ENCODE measurements at regions not wholly inside any gene's neighbourhood (a gene's known extent, or its start where the extent isn't known, plus 50 kb on each side); places are given as distances from the start of the nearest gene placed in this dataset.

DNA sequence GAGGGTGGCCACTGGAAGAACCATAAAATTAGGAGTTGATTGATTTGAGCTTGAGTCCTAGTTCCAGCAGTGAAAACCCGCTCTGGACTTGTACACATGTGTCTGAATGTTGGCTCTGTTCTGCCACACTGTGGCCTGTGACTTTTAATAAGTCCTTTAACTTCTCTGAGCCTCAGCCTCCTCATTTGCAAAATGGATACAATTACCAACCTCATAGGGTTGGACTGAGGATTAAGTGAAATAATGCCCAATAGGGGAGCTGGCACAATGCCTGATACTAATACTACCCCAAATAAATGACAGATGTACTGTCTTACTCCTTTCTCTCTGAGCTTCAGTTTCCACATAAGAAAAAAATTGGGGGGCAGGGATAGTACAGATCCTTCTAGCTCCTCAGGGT lies 92.6 kb upstream of the RIPOR2 start:
- Histone ChIP-seq H3K9me3 (no peaks in the 10 kb centered on the region), H3K4me3 (no peak overlapping the region), H3K4me2 (no peak overlapping the region), H3K4me1 (no peaks in the 10 kb centered on the region), H3K27ac (no peak overlapping the region)
- ChIA-PET CTCF (no interaction called here), POLR2A (no interaction called here)
- 89% methylated on average over 1 of the region's 1 CpG for WGBS (ENCODE audit: missing lambda C conversion rate)
- no peak for FAIRE-seq
- TF ChIP-seq EP300 (IDR thresholded peaks at IDR 0.05) (no peak), SMC3 (IDR thresholded peaks at IDR 0.05) (no peak), POLR2A (IDR thresholded peaks at IDR 0.05; ENCODE audit: low read length) (no peak), RCOR1 (IDR thresholded peaks at IDR 0.05; ENCODE audit: low read depth, low read length) (no peak), ZSCAN20 (CRISPR knock-in tag; IDR thresholded peaks at IDR 0.05) (no peak), RAD21 (conservative IDR thresholded peaks at IDR 0.05 in 1 of 2, IDR thresholded peaks at IDR 0.05 in 1 of 2) (no peak), RFX5 (IDR thresholded peaks at IDR 0.05) (no peak), HOXB13 (CRISPR knock-in tag; IDR thresholded peaks at IDR 0.05; ENCODE audit: low read depth) (no peak), NFE2L2 (conservative IDR thresholded peaks at IDR 0.05; ENCODE audit: low read length) (no peak), MYC (IDR thresholded peaks at IDR 0.05; ENCODE audit: borderline replicate concordance, low read length) (no peak), RARB (CRISPR knock-in tag; IDR thresholded peaks at IDR 0.05) (no peak), NR3C1 (IDR thresholded peaks at IDR 0.05) (no peak), EHF (CRISPR knock-in tag; IDR thresholded peaks at IDR 0.05) (no peak), GATA3 (IDR thresholded peaks at IDR 0.05; ENCODE audit: borderline replicate concordance) (no peak), PHF8 (IDR thresholded peaks at IDR 0.05; ENCODE audit: borderline replicate concordance, low read depth) (no peak)
- TF ChIP-seq, protein P1, sequence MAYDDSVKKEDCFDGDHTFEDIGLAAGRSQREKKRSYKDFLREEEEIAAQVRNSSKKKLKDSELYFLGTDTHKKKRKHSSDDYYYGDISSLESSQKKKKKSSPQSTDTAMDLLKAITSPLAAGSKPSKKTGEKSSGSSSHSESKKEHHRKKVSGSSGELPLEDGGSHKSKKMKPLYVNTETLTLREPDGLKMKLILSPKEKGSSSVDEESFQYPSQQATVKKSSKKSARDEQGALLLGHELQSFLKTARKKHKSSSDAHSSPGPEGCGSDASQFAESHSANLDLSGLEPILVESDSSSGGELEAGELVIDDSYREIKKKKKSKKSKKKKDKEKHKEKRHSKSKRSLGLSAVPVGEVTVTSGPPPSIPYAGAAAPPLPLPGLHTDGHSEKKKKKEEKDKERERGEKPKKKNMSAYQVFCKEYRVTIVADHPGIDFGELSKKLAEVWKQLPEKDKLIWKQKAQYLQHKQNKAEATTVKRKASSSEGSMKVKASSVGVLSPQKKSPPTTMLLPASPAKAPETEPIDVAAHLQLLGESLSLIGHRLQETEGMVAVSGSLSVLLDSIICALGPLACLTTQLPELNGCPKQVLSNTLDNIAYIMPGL (CRISPR knock-in tag; IDR thresholded peaks at IDR 0.05; ENCODE audit: borderline replicate concordance) = no peak
- TF ChIP-seq, protein P2, sequence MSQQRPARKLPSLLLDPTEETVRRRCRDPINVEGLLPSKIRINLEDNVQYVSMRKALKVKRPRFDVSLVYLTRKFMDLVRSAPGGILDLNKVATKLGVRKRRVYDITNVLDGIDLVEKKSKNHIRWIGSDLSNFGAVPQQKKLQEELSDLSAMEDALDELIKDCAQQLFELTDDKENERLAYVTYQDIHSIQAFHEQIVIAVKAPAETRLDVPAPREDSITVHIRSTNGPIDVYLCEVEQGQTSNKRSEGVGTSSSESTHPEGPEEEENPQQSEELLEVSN (IDR thresholded peaks at IDR 0.05; ENCODE audit: borderline replicate concordance, low read depth) = no peak
- TF ChIP-seq, protein P3, sequence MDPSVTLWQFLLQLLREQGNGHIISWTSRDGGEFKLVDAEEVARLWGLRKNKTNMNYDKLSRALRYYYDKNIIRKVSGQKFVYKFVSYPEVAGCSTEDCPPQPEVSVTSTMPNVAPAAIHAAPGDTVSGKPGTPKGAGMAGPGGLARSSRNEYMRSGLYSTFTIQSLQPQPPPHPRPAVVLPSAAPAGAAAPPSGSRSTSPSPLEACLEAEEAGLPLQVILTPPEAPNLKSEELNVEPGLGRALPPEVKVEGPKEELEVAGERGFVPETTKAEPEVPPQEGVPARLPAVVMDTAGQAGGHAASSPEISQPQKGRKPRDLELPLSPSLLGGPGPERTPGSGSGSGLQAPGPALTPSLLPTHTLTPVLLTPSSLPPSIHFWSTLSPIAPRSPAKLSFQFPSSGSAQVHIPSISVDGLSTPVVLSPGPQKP (IDR thresholded peaks at IDR 0.05; ENCODE audit: low read depth, low read length) = no peak
- ATAC-seq = no peak
- no peak for DNase-seq (ENCODE audit: low read depth in 1 of 2, low spot score in 1 of 2)

DNA sequence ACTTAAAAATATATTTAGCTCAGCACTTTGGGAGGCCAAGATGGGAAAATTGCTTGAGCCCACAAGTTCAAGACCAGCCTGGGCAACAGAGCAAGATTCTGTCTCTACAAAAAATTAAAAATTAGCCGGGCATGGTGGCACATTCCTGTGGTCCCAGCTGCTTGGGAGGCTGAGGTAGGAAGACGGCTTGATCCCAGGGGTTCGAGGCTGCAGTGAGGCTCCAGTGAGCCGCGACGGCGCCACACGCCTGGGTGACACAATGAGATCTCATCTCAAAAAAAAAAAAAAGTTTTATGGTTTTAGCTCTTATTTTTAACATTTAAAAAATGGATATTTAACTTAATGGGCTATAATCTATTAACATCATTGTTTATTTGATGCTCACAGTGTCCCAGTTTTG lies 97.2 kb upstream of the RIPOR2 start:
- H3K27ac ChIP-seq = no peak overlapping the region
- FAIRE-seq = no peak
- H3K4me3 ChIP-seq = no peak overlapping the region
- no peak for ATAC-seq
- H3K4me2 ChIP-seq = no peak overlapping the region
- ChIA-PET POLR2A (no interaction called here), CTCF (no interaction called here)
- no peak for DNase-seq (ENCODE audit: low read depth in 1 of 2, low spot score in 1 of 2)
- no peak for TF ChIP-seq TP53 (CRISPR knock-in tag; IDR thresholded peaks at IDR 0.05)
- no peak for TF ChIP-seq ZNF302 (CRISPR knock-in tag; IDR thresholded peaks at IDR 0.05)
- no peak for TF ChIP-seq ZSCAN20 (CRISPR knock-in tag; IDR thresholded peaks at IDR 0.05)
- TF ChIP-seq EP300 (IDR thresholded peaks at IDR 0.05) = no peak
- TF ChIP-seq MYC (IDR thresholded peaks at IDR 0.05; ENCODE audit: borderline replicate concordance, low read length) = no peak
- TF ChIP-seq, protein P4, sequence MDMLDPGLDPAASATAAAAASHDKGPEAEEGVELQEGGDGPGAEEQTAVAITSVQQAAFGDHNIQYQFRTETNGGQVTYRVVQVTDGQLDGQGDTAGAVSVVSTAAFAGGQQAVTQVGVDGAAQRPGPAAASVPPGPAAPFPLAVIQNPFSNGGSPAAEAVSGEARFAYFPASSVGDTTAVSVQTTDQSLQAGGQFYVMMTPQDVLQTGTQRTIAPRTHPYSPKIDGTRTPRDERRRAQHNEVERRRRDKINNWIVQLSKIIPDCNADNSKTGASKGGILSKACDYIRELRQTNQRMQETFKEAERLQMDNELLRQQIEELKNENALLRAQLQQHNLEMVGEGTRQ (IDR thresholded peaks at IDR 0.05) = no peak
- no peak for TF ChIP-seq EHF (CRISPR knock-in tag; IDR thresholded peaks at IDR 0.05)
- TF ChIP-seq TFCP2L1 (CRISPR knock-in tag; IDR thresholded peaks at IDR 0.05) = no peak
- no peak for TF ChIP-seq HOXA7 (CRISPR knock-in tag; IDR thresholded peaks at IDR 0.05)
- no peak for TF ChIP-seq HEYL (CRISPR knock-in tag; IDR thresholded peaks at IDR 0.05)
- no peak for TF ChIP-seq SREBF2 (IDR thresholded peaks at IDR 0.05)
- TF ChIP-seq, protein P2 (IDR thresholded peaks at IDR 0.05; ENCODE audit: borderline replicate concordance, low read depth) = no peak
- no peak for TF ChIP-seq HOXB5 (CRISPR knock-in tag; IDR thresholded peaks at IDR 0.05)
- TF ChIP-seq, protein P5, sequence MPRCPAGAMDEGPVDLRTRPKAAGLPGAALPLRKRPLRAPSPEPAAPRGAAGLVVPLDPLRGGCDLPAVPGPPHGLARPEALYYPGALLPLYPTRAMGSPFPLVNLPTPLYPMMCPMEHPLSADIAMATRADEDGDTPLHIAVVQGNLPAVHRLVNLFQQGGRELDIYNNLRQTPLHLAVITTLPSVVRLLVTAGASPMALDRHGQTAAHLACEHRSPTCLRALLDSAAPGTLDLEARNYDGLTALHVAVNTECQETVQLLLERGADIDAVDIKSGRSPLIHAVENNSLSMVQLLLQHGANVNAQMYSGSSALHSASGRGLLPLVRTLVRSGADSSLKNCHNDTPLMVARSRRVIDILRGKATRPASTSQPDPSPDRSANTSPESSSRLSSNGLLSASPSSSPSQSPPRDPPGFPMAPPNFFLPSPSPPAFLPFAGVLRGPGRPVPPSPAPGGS (IDR thresholded peaks at IDR 0.05) = no peak
- TF ChIP-seq ZC3H11A (IDR thresholded peaks at IDR 0.05) = no peak
- H3K9me3 ChIP-seq = no peaks in the 10 kb centered on the region
- 89% methylated on average over 8 of the region's 8 CpGs for WGBS (ENCODE audit: missing lambda C conversion rate)
- H3K4me1 ChIP-seq = no peaks in the 10 kb centered on the region
